KMS-11 (cell line): ENCODE measurements at regions not wholly inside any gene's neighbourhood (a gene's known extent, or its start where the extent isn't known, plus 50 kb on each side); places are given as distances from the start of the nearest gene placed in this dataset.

ENCODE experiments used
- H2AFZ ChIP-seq: fragments of 200-600 bp; sonication (generic); 2 replicates; pipeline ENCODE4 v1.6.1; 2016; ENCODE audit warnings: antibody characterized with exemption, mixed run types, low read depth
- H3K27ac ChIP-seq: fragments of 200-600 bp; sonication (generic); 2 replicates; pipeline ENCODE4 v1.6.1; 2016; ENCODE audit warnings: mild to moderate bottlenecking, mixed run types
- H3K27me3 ChIP-seq: fragments of 200-600 bp; sonication (generic); 2 replicates; pipeline ENCODE4 v1.6.1; 2017; ENCODE audit warnings: mild to moderate bottlenecking, low read depth, mixed run types, moderate library complexity; ENCODE audit not compliant: insufficient read depth
- H3K36me3 ChIP-seq: fragments of 200-600 bp; sonication (generic); 2 replicates; pipeline ENCODE4 v1.6.1; 2017; ENCODE audit warnings: mild to moderate bottlenecking, mixed run types; ENCODE audit not compliant: insufficient read depth
- H3K4me1 ChIP-seq: fragments of 200-600 bp; sonication (generic); 2 replicates; pipeline ENCODE4 v1.6.1; 2016; ENCODE audit warnings: mild to moderate bottlenecking, low read depth, mixed run types; ENCODE audit not compliant: poor library complexity, severe bottlenecking
- H3K4me2 ChIP-seq: fragments of 200-600 bp; sonication (generic); 2 replicates; pipeline ENCODE4 v1.7.0; 2016; ENCODE audit warnings: mild to moderate bottlenecking, mixed run types
- H3K4me3 ChIP-seq: fragments of 200-600 bp; sonication (generic); IDR thresholded peaks from 2 replicates; pipeline ENCODE4 v1.6.1; 2017; ENCODE audit warnings: low read depth, low read length, mixed read lengths; ENCODE audit not compliant: insufficient read depth
- H3K79me2 ChIP-seq: fragments of 200-600 bp; sonication (generic); 2 replicates; pipeline ENCODE4 v1.6.1; 2016; ENCODE audit warnings: low read depth, mixed run types; ENCODE audit not compliant: insufficient read depth
- H3K9ac ChIP-seq: fragments of 200-600 bp; sonication (generic); 2 replicates; pipeline ENCODE4 v1.6.1; 2016; ENCODE audit warnings: mild to moderate bottlenecking, mixed run types
- H4K20me1 ChIP-seq: fragments of 200-600 bp; sonication (generic); 2 replicates; pipeline ENCODE4 v1.6.1; 2016; ENCODE audit warnings: mild to moderate bottlenecking, mixed run types; ENCODE audit not compliant: insufficient read depth
- TF ChIP-seq, protein P1 (sequence below): fragments of 200-600 bp; sonication (generic); conservative IDR thresholded peaks from 2 replicates; pipeline ENCODE4 v1.6.1; 2017; ENCODE audit warnings: low read depth, mild to moderate bottlenecking, antibody characterized with exemption, low read length, moderate library complexity, mixed read lengths

DNA sequence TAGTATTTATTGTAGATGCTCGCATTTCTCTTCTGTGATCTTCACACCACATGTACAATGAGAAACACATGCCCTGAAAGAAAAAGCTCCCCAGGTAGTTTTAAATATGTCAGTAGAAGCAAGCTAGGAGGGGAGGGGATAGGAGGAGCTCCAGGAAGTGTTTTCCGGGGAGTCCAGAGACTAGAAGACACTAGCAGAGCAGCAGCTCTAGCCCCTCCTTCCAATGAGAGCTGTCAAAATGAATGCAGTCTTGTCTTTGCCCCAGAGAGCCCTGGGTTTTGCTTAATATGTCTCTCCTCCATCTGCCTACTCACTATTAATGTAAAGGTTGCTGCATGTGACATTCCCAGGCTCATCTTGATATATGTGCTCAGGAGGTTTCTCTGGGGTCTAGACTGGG, 462.6 kb upstream of the SOX11 start:
- H2AFZ ChIP-seq, result no peak overlapping the region
- H3K4me1 ChIP-seq, result peaks cover 13% of the 10 kb centered on the region
- H3K9ac ChIP-seq, result no peak overlapping the region
- no peaks in the 10 kb centered on the region for H4K20me1 ChIP-seq
- no peaks in the 10 kb centered on the region for H3K27me3 ChIP-seq
- TF ChIP-seq, protein P1, sequence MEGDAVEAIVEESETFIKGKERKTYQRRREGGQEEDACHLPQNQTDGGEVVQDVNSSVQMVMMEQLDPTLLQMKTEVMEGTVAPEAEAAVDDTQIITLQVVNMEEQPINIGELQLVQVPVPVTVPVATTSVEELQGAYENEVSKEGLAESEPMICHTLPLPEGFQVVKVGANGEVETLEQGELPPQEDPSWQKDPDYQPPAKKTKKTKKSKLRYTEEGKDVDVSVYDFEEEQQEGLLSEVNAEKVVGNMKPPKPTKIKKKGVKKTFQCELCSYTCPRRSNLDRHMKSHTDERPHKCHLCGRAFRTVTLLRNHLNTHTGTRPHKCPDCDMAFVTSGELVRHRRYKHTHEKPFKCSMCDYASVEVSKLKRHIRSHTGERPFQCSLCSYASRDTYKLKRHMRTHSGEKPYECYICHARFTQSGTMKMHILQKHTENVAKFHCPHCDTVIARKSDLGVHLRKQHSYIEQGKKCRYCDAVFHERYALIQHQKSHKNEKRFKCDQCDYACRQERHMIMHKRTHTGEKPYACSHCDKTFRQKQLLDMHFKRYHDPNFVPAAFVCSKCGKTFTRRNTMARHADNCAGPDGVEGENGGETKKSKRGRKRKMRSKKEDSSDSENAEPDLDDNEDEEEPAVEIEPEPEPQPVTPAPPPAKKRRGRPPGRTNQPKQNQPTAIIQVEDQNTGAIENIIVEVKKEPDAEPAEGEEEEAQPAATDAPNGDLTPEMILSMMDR, result no peak
- H3K27ac ChIP-seq, result no peak overlapping the region
- H3K4me3 ChIP-seq, result no peak overlapping the region
- no peaks in the 10 kb centered on the region for H3K36me3 ChIP-seq
- no peak overlapping the region for H3K4me2 ChIP-seq
- H3K79me2 ChIP-seq, result no peaks in the 10 kb centered on the region

DNA sequence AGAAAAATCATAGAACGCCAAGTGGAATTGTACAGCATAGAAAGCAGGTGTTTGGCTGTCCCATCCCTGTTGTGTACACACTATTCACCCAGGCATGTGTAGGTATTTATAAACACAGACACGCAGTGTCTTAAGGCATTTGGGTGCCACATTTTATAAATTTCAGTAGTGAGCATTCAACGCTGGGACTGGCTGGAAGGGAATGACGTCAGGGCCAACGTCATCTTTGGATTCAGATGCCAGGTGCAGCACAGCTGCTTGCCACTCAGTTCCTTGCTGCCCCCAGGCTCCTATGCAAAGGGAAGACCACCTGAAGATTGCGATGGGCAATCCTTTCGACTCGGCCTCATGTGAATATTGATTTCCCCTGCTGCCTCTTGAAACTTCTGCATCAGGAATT, 461.7 kb upstream of the SOX11 start:
- no peak overlapping the region for H3K4me2 ChIP-seq
- H3K36me3 ChIP-seq, result no peaks in the 10 kb centered on the region
- no peaks in the 10 kb centered on the region for H3K79me2 ChIP-seq
- H3K4me1 ChIP-seq, result peaks cover 13% of the 10 kb centered on the region
- no peaks in the 10 kb centered on the region for H4K20me1 ChIP-seq
- H3K27ac ChIP-seq, result no peak overlapping the region
- TF ChIP-seq, protein P1, result no peak
- H3K4me3 ChIP-seq, result no peak overlapping the region
- H2AFZ ChIP-seq, result no peak overlapping the region
- H3K9ac ChIP-seq, result no peak overlapping the region
- no peaks in the 10 kb centered on the region for H3K27me3 ChIP-seq

DNA sequence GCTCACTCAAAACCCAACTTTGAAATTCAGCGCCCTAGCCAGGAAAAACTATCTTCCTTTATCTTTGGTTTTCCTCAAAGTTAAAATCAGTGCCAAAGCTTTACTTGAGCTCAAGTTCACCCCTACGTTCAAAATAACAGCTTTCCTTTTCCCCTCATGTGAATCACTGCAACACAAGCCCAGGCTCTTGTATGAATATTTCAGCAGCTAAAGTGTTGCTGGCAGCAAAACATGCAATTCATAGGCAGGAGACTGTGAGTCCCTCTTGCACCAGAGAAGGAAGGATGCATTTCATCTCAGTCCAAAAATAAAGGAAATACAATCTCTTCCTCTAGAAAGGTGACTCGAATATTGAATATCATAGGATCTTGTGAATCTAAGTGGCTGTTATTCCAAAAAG, 461.3 kb upstream of the SOX11 start:
- TF ChIP-seq, protein P1, result no peak
- H3K4me3 ChIP-seq, result no peak overlapping the region
- H2AFZ ChIP-seq, result no peak overlapping the region
- no peaks in the 10 kb centered on the region for H3K36me3 ChIP-seq
- no peak overlapping the region for H3K9ac ChIP-seq
- H3K79me2 ChIP-seq, result no peaks in the 10 kb centered on the region
- H3K27ac ChIP-seq, result no peak overlapping the region
- no peaks in the 10 kb centered on the region for H4K20me1 ChIP-seq
- H3K4me2 ChIP-seq, result no peak overlapping the region
- no peaks in the 10 kb centered on the region for H3K27me3 ChIP-seq
- peaks cover 13% of the 10 kb centered on the region for H3K4me1 ChIP-seq

DNA sequence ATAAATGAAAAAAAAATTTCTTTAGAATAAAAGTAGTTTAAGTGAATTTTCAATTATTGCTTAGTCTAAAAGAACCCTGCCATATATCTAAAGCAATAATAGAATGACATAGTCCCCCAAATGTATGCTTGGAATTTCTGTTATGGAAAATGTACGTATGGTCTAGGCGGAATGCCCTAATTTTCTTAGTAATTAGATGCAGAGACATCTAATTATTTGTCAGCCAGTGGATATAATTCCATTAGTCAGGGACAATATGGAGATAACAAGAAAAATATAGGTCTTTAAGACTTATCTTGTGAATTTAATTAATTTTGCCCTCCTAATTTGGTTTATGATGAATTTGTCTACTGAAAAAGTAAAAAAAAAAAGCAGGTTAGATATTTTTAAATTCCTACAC, 460.9 kb upstream of the SOX11 start:
- Histone ChIP-seq H3K9ac (no peak overlapping the region), H3K4me2 (no peak overlapping the region), H3K36me3 (no peaks in the 10 kb centered on the region), H3K4me3 (no peak overlapping the region), H3K4me1 (peaks cover 13% of the 10 kb centered on the region), H3K79me2 (no peaks in the 10 kb centered on the region), H2AFZ (no peak overlapping the region), H3K27me3 (no peaks in the 10 kb centered on the region), H3K27ac (no peak overlapping the region), H4K20me1 (no peaks in the 10 kb centered on the region)
- TF ChIP-seq, protein P1, result no peak
